NCI-H69 (cell line): ENCODE measurements at regions not wholly inside any gene's neighbourhood (a gene's known extent, or its start where the extent isn't known, plus 50 kb on each side); places are given as distances from the start of the nearest gene placed in this dataset.

Source experiments
- DNase-seq: peaks from one replicate; lab custom pipeline; 2025; lab: John Stamatoyannopoulos, UW

- no peak for DNase-seq
These were observed 247.8 kb upstream of the JAG1 start for GRCh38 chr20:10921491-10922010.

DNA sequence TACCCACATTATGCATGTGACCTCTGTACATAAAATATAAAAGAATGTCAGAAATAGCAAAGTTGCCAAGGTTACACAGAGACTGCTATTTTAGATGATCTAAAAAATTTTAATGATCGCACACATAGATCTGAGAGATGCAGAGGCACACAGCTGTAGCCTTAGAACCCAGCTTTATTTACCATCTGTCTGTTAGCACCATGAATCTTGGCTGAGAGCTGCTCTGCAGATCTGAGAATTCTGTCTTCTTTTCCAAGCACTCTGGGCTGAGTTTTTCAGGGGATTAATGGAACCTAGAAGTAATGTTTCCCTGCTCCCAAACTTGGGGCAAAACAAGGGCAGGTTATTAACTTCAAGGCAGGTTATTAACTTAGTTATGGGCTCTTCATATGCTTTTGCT is 248.7 kb upstream of the JAG1 start:
- DNase-seq, result peak; percentile 12

- no peak for DNase-seq
These were observed 249.1 kb upstream of the JAG1 start for GRCh38 chr20:10922941-10923340.

- DNase-seq, result peak; percentile 92
These were observed 250.9 kb upstream of the JAG1 start for GRCh38 chr20:10924644-10925201.

DNA sequence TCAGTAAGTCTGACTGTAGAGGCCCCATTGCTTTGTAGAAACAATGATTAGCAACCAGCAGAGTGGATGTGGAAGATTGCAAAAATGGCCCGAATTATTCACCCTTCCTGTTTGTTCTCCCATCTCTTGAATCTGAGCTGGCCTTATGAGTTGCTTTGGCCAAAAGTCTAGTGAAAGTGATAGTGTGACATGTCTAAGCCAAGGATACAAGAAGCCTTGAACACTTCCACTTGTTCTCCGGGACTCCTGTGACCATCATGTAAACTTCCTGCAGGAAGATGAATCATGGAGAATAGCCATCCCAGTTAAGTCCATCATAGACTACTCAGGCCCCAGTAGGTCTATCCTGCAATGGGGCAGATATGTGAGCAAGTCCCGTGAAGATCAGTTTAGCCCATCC is 252.0 kb upstream of the JAG1 start:
- DNase-seq, result no peak

DNA sequence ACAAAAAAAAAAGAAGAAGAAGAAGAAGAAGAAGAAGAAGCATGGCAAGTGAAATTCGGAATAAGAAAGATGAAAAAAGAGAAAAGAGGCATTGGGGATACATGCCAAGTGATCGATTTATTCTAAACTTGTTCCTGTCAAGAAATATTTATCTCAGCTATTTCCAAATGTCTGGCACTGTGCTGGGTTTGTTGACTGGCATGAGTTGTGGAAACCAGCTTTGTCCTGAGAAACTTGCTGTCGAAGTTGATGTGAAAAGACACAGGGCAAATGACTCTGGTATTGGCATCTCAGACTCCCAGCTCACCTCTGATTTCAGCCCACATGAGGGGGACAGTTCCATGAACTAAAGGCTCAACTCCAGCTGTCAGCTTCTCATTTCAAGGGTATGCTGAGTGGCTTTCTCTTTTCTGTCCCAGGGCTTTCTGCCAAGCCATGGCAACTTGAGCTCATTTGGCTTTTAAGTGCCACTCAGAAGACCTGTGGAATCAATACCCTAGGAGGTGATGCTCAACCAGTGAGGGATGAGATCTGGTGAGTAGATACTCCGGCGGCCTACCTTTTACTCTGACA is 253.3 kb upstream of the JAG1 start:
- no peak for DNase-seq

DNA sequence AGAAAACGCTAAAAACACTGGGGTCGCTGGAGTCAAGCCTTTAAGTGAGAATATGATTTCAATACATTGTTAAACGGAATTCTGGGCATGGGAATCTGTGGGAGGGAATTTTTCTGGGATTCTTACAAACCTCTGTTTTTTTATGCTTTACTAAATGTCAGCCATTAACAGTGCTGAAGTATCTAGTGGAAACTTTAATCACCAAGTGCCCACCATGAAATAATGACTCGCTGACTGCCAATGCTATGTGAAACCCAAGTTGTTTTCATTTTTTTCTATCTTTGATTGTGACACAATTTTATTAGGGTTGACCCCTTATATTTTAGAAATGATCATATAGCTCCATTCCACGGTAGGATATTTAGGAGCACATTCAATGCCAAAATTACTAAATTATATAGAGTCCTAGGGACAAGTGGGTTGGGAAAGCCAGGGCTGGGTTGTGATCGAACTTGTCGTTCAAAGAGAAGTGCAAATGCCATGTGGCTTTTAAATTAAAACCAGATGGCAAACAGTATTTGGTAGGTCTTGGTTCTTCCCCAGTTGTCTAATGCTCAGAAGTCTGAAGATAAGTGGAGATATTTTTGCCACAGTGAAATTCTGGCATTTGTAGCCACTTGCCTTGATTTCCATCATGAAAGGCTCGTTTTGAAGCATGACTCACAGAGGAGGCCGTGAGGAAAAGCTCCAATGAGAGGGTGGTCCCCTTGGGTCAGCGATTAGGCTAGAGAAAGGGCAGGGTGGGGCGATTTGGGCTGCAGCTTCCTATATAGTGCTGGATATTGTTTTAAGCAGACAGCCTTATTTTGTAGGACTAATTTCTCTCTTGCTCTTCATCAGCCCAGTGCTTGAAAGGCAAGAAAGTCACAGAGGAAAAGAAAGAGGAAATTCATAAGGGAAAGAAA is 254.4 kb upstream of the JAG1 start:
- DNase-seq, result no peak

DNA sequence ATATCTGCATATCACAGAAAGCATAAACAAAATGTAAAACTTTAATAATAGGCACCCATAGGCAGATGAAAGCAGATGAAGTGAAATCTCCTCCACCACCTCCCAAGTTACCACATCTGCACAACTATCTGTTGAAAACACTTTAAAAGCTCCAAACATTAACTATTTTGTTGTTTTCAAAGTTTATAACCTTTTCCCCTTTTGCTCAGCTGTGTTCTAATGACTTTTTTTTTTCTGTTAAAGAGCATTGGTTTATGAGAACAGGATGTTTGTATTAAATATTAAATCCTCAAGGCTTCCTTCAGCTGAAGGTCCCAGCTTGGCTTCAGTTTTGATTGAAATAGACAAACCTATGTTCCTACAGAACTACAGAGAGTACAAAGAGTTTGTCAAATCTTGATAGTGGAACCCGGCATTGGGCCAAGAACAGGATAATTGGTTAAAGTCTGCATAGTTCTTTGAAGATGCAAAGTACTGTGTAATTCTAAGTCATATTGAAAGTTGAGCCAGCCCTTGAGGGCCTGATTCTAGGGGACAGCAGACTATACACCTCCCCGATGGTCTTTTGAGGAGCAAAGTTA is 255.1 kb upstream of the JAG1 start:
- DNase-seq, result no peak

- no peak for DNase-seq
These were observed 262.0 kb upstream of the JAG1 start for GRCh38 chr20:10935658-10936402.

GRCh38 chr20:10936786-10937185 is 263.0 kb upstream of the JAG1 start:
- no peak for DNase-seq

- DNase-seq, result no peak
These were observed 265.6 kb upstream of the JAG1 start for GRCh38 chr20:10939331-10939941.

DNA sequence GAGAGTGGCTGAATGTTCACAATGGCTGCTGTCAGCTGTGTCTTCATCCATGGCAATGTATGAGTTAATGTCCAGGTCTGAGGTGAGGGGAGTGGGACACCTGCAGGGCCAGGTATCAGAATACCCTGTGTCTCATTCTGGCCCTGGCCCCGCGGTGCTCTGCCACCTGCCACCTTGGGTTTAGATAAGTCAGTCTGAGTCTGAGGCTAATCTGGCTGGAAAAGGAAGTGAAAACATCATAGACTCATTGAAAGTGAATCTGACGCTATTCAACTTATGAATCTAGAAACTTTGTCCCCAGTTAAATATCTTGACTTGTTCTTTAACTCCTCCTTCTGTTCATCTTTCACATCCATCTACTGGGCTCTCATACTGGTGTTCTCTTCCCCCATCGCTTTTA is 267.1 kb upstream of the JAG1 start:
- no peak for DNase-seq

DNA sequence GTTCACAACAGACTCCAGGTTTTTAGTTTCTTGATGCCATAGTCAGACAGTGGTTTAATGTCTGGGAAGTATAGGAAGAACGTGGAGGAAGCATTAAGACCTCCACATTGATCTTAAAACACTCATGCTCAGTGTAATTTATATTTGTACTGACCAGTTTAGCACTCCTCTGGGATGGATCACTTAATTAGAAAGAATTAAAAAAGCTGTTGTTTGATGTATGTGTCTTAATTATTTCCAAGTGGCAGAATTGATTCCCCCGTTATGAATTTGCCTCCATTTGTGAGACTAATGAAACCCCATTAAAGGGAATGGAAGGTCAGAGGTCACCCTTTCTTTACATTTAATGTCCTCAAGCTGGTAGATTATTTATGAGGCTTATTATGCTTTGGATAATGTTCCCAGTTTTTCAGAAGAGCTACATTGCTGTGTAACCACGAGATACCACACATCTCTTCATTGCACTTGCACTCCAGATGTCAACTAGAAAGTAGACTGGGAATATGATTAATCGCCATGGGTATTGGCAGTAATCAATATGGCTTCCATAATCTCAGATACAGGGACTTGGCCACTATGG is 270.0 kb upstream of the JAG1 start:
- DNase-seq, result no peak

- DNase-seq, result no peak
These were observed 272.5 kb upstream of the JAG1 start for GRCh38 chr20:10946124-10946880.

- no peak for DNase-seq
These were observed 273.9 kb upstream of the JAG1 start for GRCh38 chr20:10947726-10948125.

DNA sequence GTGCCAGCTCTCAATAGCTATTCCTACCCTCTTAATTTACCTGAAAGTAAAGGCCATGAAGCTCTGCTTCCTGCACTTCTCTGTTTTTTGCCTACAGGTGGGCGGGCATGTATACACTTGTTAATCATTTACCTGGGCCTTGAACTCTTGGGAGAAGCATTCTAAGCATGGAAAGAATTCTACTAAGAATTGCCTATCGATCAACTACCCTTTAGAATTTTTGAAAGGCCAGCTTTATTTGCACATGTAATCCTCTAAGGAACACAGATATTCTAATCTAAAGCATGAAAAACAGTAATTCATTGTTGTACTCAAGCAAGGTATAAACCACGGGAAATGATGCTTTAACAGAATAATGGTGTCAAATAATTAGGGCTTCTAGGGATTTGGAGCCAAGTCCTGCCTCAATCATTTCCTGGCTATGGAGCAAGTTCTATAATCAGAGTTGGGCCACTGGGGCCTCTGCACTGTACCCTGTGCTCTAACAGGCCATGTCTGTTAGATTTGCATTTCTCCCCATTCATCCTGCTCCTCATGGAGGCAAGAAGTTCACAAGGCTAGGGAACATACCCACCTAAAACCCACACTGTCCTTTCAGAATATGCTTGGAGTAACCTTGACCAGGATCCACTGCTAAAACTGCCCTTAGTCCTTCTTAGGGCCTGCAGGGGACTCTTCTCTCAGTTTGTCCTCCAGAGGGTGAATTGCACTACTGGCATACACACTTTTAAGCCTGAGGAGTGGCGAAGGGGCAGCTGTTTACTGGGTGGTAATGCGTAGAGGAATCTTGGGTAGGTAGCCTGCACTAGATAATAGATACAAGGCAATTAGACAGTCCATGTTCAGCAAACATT is 276.4 kb upstream of the JAG1 start:
- no peak for DNase-seq

GRCh38 chr20:10951216-10951615 is 277.4 kb upstream of the JAG1 start:
- DNase-seq, result peak; percentile 35

DNA sequence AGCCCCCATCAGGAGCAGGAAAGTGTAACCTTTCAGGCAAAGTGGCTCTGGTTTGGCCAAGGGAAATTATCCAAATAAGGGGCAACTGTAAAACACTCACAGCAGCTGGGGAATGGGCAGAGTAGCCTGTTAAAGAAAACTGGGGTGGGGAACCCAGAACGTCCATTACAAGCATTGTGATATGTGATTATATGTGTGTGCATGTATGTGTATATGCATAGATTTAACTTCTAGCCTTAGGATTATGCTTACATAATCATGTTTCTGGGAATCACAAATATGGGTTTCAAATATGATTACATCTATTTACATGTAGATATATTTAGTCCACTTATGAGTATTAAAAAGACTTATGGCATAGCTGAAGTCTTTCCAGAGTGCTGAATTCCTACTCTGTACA is 278.1 kb upstream of the JAG1 start:
- DNase-seq, result no peak

- no peak for DNase-seq
These were observed 279.6 kb upstream of the JAG1 start for GRCh38 chr20:10953437-10953836.
